Testis (tissue), 2 donors: ENCODE measurements at regions not wholly inside any gene's neighbourhood (a gene's known extent, or its start where the extent isn't known, plus 50 kb on each side); places are given as distances from the start of the nearest gene placed in this dataset.

ENCODE experiments used
- DNase-seq: peaks from one replicate; pipeline ENCODE4 v3.0.0-alpha.2; 2019
- H3K27ac ChIP-seq, 2 donors: fragments of 200-600 bp; sonication (generic); one replicate each; pipeline ENCODE4 v1.5.1; 2019
- H3K27me3 ChIP-seq: fragments of 200-600 bp; sonication (generic); one replicate; pipeline ENCODE4 v1.5.1; 2019
- H3K36me3 ChIP-seq: fragments of 200-600 bp; sonication (generic); one replicate; pipeline ENCODE4 v1.5.1; 2017; ENCODE audit warnings: low read depth; ENCODE audit errors: missing control alignments
- H3K4me1 ChIP-seq: fragments of 200-600 bp; sonication (generic); one replicate; pipeline ENCODE4 v1.5.1; 2019
- H3K4me3 ChIP-seq, 2 donors: fragments of 200-600 bp; sonication (generic); one replicate each; pipeline ENCODE4 v1.5.1; 2017 to 2019
- H3K9me3 ChIP-seq: fragments of 200-600 bp; sonication (generic); one replicate; pipeline ENCODE4 v1.5.1; 2017
- POLR2A ChIP-seq: fragments of 450-650 bp; IDR thresholded peaks from one replicate; pipeline ENCODE4 v1.6.1; 2017; ENCODE audit warnings: antibody characterized with exemption, mild to moderate bottlenecking, moderate library complexity
- WGBS, 2 donors: methylation state at CpG; one replicate each; pipeline ENCODE4 v1.1.5; 2018; 5-methylcytosine and 5-hydroxymethylcytosine counted together
- intact Hi-C: fragments of 100-400 bp; cut with DNase I; formaldehyde crosslinking; loops from one replicate; pipeline ENCODE4 v1.15.1; 2023; ENCODE audit warnings: low total_unique reads
- TF ChIP-seq, protein P1 (sequence below), 3 experiments: fragments of 450-650 bp in 2 of 3; fragments of 200-600 bp in 1 of 3; sonication (generic) in 1 of 3; IDR thresholded peaks; one replicate each; pipeline ENCODE4 v1.5.1; 2016 to 2019; ENCODE audit warnings: antibody characterized with exemption in 3 of 3, mild to moderate bottlenecking in 2 of 3, moderate library complexity in 1 of 3

DNA sequence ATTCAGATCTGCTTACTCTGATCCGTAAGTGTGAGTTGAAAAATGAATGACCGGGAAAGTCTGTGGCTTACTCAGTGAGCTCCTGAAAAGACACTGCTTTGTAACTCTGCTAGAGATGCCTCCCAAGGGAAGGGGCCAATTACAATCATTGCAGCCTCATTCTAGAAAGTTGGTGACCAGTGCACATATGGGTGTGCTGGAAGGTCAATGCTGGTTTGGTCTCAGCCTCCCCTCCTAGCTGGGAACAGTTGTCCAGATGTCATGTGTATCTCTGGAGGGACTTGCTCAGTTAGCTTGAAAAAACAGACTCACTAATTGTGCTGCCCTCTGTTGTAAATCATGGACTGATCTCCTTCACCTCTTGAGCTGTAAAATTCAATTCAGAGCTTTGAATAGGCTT lies 405.0 kb downstream of the ADRA2A start:
- WGBS, 2 donors = 89 to 95% methylated on average over 2 of the region's 2 CpGs
- Histone ChIP-seq H3K9me3 (no peaks in the 10 kb centered on the region), H3K27me3 (no peaks in the 10 kb centered on the region), H3K4me1 (no peaks in the 10 kb centered on the region), H3K36me3 (no peaks in the 10 kb centered on the region), H3K4me3 (no peak overlapping the region), H3K27ac (no peak overlapping the region)
- DNase-seq = no peak
- no peak for TF ChIP-seq POLR2A
- TF ChIP-seq, protein P1, sequence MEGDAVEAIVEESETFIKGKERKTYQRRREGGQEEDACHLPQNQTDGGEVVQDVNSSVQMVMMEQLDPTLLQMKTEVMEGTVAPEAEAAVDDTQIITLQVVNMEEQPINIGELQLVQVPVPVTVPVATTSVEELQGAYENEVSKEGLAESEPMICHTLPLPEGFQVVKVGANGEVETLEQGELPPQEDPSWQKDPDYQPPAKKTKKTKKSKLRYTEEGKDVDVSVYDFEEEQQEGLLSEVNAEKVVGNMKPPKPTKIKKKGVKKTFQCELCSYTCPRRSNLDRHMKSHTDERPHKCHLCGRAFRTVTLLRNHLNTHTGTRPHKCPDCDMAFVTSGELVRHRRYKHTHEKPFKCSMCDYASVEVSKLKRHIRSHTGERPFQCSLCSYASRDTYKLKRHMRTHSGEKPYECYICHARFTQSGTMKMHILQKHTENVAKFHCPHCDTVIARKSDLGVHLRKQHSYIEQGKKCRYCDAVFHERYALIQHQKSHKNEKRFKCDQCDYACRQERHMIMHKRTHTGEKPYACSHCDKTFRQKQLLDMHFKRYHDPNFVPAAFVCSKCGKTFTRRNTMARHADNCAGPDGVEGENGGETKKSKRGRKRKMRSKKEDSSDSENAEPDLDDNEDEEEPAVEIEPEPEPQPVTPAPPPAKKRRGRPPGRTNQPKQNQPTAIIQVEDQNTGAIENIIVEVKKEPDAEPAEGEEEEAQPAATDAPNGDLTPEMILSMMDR (IDR thresholded peaks at IDR 0.05) = no peak
- intact Hi-C loops = no loop called here

DNA sequence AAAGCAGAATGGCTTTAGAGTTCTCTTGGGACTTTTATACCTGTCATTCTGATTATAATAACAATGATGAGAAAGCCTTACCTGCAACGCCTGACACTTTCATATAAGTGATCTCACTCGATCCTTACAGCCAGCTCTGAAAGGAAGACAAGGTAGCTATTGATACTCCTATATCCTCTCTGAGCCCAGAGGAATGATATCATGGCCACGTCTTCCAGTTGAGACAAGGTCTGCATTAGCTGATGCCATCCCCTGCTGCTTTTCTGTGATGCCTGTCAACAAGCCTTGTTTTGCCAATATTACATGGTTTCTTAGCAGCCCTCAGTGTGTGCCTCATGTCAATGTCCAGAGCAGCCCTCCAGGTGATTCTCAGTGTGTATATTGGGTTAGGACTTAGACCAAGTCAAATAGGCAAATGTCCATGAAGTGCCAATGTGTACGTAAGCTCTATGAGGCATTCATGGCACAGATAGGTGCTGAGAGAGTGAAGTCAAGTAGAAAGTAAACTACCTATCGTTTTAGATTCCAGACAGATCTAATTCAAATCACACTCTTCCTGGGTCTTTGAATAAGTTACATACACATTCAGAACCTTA lies 405.9 kb downstream of the ADRA2A start:
- H3K9me3 ChIP-seq = no peaks in the 10 kb centered on the region
- no peaks in the 10 kb centered on the region for H3K36me3 ChIP-seq
- H3K4me3 ChIP-seq = no peak overlapping the region
- TF ChIP-seq, protein P1 (IDR thresholded peaks at IDR 0.05) = no peak
- TF ChIP-seq POLR2A = no peak
- H3K27ac ChIP-seq = no peak overlapping the region
- 89% methylated on average over 5 of the region's 5 CpGs for WGBS, 2 donors
- H3K27me3 ChIP-seq = no peaks in the 10 kb centered on the region
- H3K4me1 ChIP-seq = no peaks in the 10 kb centered on the region
- no peak for DNase-seq
- intact Hi-C loops = no loop called here

DNA sequence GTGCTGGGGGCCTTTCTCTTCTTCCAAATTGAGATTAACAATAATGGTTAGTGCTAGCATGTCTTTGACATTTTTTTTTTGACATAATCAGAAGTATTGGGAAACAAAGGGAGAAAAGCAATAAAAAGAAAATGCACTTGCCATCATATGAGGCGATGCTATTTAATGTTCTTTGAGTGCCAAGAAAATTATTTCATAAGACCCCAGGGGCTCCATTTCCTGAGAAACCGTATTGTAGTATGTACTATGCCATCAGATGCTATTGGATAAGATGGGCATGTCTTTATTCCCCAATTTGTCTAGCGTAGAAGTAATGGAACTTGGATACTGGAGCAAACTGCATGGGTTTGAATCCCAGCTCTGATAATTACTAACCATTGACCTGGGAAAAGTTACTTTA lies 408.9 kb downstream of the ADRA2A start:
- no peaks in the 10 kb centered on the region for H3K27me3 ChIP-seq
- 83 to 86% methylated on average over 3 of the region's 3 CpGs for WGBS, 2 donors
- H3K36me3 ChIP-seq = no peaks in the 10 kb centered on the region
- H3K4me3 ChIP-seq = no peak overlapping the region
- no peak overlapping the region for H3K27ac ChIP-seq
- intact Hi-C loops = no loop called here
- no peaks in the 10 kb centered on the region for H3K4me1 ChIP-seq
- no peak for DNase-seq
- H3K9me3 ChIP-seq = no peaks in the 10 kb centered on the region
- TF ChIP-seq, protein P1 (IDR thresholded peaks at IDR 0.05) = no peak

DNA sequence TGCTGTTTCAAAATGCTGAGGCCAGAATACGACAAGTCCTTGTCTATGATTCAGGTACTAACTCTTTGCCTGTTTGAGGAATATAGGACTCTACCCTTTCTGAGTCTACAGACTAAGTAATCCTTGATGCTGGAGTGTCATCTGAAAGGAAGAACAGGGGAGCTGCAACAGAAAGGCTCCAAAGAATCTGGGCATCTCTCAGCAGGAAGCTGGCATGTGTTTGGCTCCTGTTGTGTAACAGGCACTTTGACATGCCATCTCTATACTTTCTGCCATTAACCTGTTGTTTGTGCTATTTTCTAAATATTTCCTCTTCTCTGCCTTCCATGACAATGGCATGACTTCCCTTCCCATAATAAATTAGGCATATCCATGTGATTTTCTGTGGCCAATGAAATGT lies 409.5 kb downstream of the ADRA2A start:
- 89 to 91% methylated on average over 1 of the region's 1 CpG for WGBS, 2 donors
- no peak overlapping the region for H3K27ac ChIP-seq
- no peak for TF ChIP-seq POLR2A
- TF ChIP-seq, protein P1 (IDR thresholded peaks at IDR 0.05) = no peak
- DNase-seq = no peak
- no peak overlapping the region for H3K4me3 ChIP-seq
- no peaks in the 10 kb centered on the region for H3K27me3 ChIP-seq
- no peaks in the 10 kb centered on the region for H3K36me3 ChIP-seq
- no peaks in the 10 kb centered on the region for H3K4me1 ChIP-seq
- intact Hi-C loops = no loop called here
- H3K9me3 ChIP-seq = no peaks in the 10 kb centered on the region

DNA sequence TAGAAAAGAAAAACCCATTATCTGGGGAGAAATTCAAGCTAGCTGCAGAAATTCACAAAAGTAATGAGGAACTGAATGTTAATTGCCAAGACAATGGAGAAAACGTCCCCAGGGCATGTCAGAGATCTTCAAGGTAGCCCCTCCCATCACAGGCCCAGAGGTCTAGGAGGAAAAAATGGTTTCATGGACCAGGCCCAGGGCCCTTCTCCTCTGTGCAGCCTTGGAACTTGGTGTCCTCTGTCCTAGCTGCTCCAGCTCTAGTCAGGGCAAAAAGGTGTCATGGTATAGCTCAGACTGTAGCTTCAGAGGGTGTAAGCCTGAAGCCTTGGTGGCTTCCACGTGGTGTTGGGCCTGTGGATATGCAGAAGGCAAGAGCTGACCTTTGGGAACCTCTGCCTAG lies 411.8 kb downstream of the ADRA2A start:
- H3K4me1 ChIP-seq = no peaks in the 10 kb centered on the region
- no peak overlapping the region for H3K4me3 ChIP-seq
- TF ChIP-seq, protein P1 (IDR thresholded peaks at IDR 0.05) = no peak
- TF ChIP-seq POLR2A = no peak
- H3K36me3 ChIP-seq = no peaks in the 10 kb centered on the region
- H3K27me3 ChIP-seq = no peaks in the 10 kb centered on the region
- WGBS, 2 donors = 38 to 41% methylated on average over 2 of the region's 2 CpGs
- no peak for DNase-seq
- intact Hi-C loops = no loop called here
- H3K9me3 ChIP-seq = no peaks in the 10 kb centered on the region
- H3K27ac ChIP-seq = no peak overlapping the region
